NCI-H748 (cell line): ENCODE measurements at regions not wholly inside any gene's neighbourhood (a gene's known extent, or its start where the extent isn't known, plus 50 kb on each side); places are given as distances from the start of the nearest gene placed in this dataset.
"Not testable (repeated sequence)": the region's sequence is repeated elsewhere in the genome, so short reads cannot be mapped to it uniquely, and the experiment has no call there.

Source experiments
- DNase-seq: peaks from one replicate; lab custom pipeline; 2025; ENCODE audit not compliant: unreplicated experiment; lab: John Stamatoyannopoulos, UW

GRCh38 chr20:19868441-19868840 lies 110.4 kb downstream of the RIN2 start:
- no peak for DNase-seq

- DNase-seq = no peak
These were observed 113.9 kb downstream of the RIN2 start for GRCh38 chr20:19872001-19872400.

- no peak for DNase-seq
These were observed 116.1 kb downstream of the RIN2 start for GRCh38 chr20:19874040-19874727.

GRCh38 chr20:19875376-19876221 lies 117.5 kb downstream of the RIN2 start:
- no peak for DNase-seq

- DNase-seq = no peak
These were observed 118.9 kb downstream of the RIN2 start for GRCh38 chr20:19876828-19877460.

GRCh38 chr20:19879874-19880255 lies 121.8 kb downstream of the RIN2 start:
- DNase-seq = not testable (repeated sequence)

GRCh38 chr20:19880256-19881079 lies 122.4 kb downstream of the RIN2 start:
- no peak for DNase-seq

GRCh38 chr20:19881080-19881840 lies 123.2 kb downstream of the RIN2 start:
- DNase-seq = no peak

- no peak for DNase-seq
These were observed 123.9 kb downstream of the RIN2 start for GRCh38 chr20:19881990-19882389.

GRCh38 chr20:19882446-19882845 lies 124.4 kb downstream of the RIN2 start:
- DNase-seq = no peak

GRCh38 chr20:19883501-19883900 lies 125.4 kb downstream of the RIN2 start:
- no peak for DNase-seq

- DNase-seq = no peak
These were observed 127.5 kb downstream of the RIN2 start for GRCh38 chr20:19885594-19885938.

GRCh38 chr20:19885939-19886660 lies 128.0 kb downstream of the RIN2 start:
- DNase-seq = no peak

- DNase-seq = no peak
These were observed 128.7 kb downstream of the RIN2 start for GRCh38 chr20:19886661-19887288.

- no peak for DNase-seq
These were observed 129.4 kb upstream of the NAA20 start for GRCh38 chr20:19887556-19888268.

GRCh38 chr20:19888269-19888671 lies 128.9 kb upstream of the NAA20 start:
- DNase-seq = no peak

GRCh38 chr20:19889011-19889953 lies 127.9 kb upstream of the NAA20 start:
- DNase-seq = no peak
